GM18507 (cell line): ENCODE measurements at regions not wholly inside any gene's neighbourhood (a gene's known extent, or its start where the extent isn't known, plus 50 kb on each side); places are given as distances from the start of the nearest gene placed in this dataset.
"Not testable (repeated sequence)": the region's sequence is repeated elsewhere in the genome, so short reads cannot be mapped to it uniquely, and the experiment has no call there.

Experiments used
- DNase-seq: peaks from one replicate; pipeline ENCODE4 v3.0.0; 2011; ENCODE audit warnings: low read depth; ENCODE audit not compliant: insufficient read length; ENCODE audit errors: extremely low spot score
- FAIRE-seq: peaks from 2 replicates; lab custom pipeline; 2011; peaks lifted over from hg19 to GRCh38; lab: Jason Lieb, UNC

DNA sequence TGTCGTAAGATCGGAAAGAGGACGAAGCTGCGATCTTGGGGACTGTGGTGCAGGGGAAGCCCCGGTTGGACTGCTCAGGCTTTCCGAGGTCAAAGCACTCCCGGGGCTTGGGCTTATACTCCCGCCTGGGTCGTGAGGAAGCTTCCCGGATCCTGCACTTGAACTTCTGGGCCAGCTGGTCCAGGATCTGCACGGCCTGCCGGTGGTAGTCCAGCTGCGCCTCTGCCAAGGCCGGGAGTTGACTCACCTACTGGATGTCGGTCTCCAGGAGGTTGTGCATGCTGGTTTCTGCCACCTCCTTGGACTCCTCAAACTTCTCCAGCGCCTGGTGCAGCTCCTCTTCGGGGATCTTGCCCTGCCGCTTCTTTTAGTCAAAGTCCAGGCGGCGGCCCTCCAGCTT lies 99.2 kb downstream of the KPNA2 start:
- DNase-seq (no peak), FAIRE-seq (no peak)

DNA sequence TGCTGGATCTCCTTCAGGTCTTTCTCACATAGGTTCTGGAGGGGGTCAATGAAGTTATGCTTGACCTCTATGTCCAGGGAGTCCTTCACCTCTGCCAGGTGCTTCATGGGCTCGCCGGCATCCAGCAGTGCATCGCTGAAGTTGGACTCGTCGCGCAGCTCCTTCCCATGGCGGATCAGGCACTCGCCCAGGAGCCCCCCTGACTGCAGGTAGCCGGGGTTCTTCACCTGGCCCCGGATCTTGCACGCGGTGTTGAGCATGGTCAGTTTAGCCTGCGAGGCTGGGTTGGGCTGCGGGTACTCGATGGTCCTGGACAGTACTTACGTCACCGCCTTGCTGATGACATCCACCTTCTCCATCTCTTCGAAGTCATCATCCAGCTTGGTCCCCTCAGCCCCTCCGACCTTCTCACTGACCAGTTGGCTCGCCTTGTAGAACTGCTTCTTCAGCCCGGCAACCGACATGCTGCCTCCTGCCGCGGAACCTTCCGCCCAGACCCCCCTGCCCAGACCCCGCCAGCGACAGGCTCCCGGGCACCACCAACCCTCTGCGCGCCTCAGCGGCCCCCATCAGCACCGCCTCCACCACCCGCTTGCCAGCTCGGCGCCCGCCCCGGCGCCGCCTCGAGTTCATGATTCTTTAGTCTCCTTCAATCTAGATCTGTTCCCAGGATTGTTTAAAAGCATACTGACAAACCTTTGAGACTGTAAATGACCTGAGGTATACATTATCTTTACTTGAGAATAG lies 99.8 kb downstream of the KPNA2 start:
- FAIRE-seq (no peak), DNase-seq (no peak)

DNA sequence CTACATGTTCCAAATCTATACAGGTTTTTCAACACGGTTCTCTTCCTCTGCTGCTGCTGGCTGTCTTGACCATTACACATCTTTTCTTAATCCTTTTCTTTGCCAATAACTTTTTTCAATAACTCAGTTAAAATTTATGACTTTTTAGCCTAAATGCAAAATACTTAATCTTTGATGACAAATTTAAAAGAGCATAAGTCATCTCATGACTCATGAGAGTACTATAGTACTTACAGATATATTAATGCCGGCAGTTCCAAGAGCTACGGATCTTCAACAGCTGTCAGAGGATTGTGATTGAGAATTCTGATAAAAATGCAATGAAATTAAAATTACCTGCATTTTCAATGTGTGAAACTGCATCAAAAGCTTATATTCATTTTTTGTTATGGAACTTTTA lies 105.5 kb downstream of the KPNA2 start:
- FAIRE-seq: no peak

DNA sequence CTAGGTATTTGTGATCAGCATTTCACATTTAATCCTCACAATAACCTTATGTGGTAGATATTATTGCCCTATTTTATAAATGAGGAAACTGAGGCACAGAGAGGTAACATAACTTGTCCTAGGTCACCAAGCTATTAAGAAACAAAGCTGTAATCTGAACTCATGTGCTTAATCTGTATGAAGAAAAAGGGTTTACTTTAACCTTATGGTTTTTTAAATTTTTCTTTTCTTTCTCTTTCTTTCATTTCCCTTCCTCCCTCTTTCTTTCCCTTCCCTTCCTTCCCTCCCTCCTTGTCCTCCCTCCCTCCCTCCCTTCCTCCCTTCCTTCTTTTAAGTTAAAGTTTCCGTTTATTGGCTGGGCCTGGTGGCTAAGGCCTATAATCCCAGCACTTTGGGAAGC lies 105.2 kb upstream of the AMZ2 start:
- no peak for DNase-seq
- FAIRE-seq: no peak

More for the DNA sequence above, 105.5 kb downstream of the KPNA2 start:
- DNase-seq: no peak

DNA sequence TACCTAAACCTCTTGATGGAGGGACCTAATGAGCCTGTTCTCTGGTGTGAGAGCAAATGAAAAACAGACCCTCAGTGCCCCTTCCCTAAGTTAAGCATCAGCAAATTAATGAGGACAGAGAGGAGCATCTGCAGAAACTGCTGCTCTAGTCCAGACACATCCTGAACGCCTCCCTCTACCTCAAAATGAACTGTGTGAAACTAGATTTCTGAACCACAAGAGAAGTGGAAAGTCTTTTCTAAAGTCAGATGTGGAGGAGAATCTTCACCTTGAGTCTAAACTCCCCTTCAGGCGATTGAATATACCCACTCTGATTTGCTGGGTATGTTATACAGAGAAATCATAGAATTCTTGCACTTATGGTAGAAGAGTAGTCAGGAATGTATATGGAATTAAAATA lies 104.4 kb upstream of the AMZ2 start:
- no peak for FAIRE-seq
- DNase-seq: no peak

DNA sequence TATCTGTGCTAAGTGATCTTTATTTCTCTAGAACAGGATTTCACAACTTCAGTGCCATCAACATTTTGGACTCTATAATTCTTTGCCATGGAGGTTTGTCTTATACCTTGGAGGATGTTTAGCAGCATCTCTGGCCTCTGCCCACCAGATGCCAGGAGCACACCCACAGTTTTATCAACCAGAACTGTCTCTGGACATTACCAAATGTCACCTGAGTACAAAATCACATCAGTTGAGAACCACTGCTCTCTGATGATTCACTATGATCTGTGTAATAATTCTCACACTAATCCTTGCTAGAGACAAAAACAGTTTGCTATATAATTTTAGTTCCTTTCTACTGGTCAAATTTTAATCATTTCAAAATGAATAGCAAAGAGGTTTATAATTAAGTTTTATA lies 102.8 kb upstream of the AMZ2 start:
- DNase-seq (no peak), FAIRE-seq (no peak)

DNA sequence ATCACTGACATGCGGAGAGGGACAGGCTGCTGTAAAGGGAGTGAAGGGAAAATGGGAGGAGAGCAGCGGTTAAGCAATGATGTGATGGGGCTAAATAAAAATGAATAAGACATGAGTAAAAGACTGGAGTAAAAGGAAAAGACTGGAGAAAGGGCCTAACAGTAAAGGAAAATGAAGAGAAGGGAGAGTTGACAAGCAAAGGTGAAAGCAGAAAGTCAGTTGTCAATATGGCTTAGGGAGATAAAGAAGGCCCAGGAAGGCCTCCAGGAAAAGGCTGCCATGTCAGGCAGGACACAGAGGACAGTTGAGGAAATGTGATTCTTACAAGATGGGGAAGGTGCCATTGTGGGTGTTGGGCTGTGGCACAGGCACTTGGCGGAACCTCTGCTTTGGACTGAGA lies 98.9 kb upstream of the AMZ2 start:
- DNase-seq: no peak
- FAIRE-seq: no peak

DNA sequence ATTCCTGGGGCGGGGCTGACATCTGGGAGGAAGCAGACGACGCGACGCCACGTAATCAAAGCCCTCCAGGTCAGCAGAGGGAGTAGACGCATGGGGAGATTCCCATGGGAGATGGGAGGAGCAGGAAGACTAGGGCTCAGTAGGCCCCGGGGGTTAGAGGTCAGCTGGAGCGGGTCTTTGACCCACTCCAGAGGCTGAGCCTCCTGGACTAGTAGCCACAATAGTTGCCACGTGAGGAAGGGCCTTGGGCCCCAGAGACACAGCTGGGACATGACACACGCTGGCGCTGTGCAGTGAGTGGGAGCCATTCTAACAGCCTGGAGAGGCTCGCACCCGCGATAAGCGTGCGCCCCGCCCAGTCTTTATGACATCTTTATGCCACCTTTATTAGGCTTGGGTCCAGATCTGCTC lies 95.7 kb upstream of the AMZ2 start:
- FAIRE-seq (no peak), DNase-seq (no peak)

DNA sequence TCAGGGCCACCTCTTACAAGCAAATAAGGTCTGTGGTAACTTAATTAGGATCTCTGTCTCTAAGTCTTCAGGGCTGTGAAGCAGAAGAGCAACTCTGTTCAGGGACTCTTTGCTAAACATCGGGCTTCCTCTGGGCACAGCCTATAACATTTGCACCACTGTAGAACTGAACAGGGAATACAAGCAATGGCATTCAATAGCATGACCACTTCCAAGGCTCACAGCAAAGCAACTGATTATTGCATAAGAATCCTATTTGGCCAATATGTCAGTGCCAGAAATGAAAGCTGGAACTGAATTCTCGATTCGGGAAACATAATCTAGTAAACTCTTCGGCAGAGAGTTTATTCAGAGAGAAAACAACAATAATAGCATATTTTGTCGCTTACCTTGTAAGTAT lies 92.2 kb upstream of the AMZ2 start:
- DNase-seq (no peak), FAIRE-seq (no peak)

DNA sequence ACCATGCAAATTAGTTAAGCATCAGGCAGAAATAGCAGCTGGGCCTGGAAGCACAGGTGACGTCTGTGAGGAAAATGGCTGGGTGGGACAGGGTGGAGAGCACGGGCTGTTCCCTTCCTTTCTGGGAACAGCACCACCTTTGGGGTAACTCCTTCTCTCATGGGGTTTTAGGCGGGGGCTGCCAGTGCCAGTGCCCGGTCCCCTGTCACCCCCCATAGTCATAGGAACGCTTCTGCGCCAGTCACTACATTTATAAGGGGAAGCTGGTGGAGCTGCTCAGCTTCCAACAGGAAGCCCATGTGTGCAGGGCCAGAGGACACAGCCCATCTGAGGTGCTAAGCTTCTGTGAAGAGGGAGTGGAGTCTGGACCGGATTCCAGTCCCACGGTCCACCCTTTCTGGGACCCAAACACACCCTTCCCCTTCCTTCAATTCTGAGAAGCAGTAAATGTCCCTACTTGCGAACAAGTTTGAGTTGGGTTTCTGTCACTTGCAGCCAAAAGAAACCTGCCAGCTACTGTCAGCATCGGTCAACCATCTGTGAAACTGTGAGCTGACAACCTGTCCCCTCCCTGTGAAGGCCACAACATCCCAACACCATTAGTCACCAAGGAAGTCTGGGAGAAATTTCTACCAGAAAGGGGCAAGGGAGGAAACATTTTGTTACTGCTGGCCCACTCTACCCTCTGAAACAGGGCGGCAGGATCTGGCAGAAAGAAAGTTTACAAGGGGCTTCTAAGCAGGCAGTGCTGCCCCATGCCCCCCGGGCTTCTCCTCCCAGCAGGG lies 86.0 kb upstream of the AMZ2 start:
- no peak for FAIRE-seq

DNA sequence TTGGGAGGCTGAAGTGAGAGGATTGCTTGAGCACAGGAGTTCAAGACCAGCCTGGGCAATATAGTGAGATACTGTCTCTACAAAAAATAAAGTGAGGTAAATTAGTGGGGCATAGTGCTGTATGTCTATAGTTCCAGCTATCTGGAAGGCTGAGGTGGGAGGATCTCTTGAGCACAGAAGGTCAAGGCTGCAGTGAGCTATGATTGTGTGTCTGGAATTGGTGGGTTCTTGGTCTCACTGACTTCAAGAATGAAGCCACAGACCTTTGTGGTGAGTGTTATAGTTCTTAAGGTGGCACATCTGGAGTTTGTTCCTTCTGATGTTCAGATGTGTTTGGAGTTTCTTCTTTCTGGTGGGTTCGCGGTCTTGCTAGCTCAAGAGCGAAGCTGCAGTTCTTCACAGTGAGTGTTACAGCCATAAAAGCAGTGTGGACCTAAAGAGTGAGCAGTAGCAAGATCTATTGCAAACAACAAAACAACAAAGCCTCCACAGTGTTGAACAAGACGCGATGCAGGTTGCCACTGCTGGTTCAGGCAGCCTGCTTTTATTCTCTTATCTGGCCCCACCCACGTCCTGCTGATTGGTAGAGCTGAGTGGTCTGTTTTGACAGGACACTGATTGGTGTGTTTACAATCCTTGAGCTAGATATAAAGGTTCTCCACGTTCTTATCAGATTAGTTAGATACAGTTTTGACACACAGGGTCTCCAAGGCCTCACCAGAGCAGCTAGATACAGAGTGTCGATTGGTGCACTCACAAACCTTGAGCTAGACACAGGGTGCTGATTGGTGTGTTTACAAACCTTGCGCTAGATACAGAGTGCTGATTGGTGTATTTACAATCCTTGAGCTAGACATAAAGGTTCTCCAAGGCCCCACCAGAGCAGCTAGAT lies 79.3 kb upstream of the AMZ2 start:
- DNase-seq, FAIRE-seq: not testable (repeated sequence)

More for the DNA sequence above, 86.0 kb upstream of the AMZ2 start:
- no peak for DNase-seq

DNA sequence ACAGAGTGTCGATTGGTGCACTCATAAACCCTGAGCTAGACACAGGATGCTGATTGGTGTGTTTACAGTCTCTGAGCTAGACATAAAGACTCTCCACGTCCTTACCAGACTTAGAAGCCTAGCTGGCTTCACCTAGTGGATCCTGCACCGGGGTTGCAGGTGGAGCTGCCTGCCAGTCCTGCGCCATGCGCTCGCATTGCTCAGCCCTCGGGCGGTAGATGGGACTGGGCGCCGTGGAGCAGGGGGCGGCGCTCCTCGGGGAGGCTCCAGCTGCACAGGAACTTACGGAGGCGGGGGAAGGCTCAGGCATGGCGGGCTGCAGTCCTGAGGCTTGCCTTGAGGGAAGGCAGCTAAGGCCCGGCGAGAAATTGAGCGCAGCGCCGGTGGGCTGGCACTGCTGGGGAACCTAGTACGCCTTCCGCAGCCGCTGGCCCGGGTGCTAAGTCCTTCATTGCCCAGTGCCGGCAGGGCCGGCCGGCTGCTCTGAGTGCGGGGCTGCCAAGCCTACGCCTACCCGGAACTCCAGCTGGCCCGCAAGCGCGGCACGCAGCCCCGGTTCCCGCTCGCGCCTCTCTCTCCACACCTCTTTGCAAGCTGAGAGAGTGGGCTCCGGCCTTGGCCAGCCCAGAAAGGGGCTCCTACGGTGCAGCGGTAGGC lies 78.5 kb upstream of the AMZ2 start:
- not testable (repeated sequence) for FAIRE-seq, DNase-seq

DNA sequence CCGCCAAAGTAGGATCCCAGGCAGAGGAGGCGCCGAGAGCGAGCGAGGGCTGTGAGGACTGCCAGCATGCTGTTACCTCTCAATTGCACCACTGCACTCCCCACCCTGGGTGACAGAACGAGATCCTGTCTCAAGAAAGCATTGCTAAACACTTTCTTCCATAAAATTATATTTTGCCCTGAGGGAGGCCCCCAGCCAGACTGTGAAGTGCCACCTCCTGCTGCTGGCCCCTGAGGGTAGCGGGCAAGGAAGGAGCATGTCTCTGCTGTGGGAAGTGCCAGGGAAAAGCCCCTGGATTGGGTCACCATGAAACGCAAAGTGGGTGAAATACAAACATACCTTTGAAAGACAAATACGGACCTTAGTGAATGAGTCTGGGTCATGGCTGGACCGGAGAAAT lies 78.0 kb upstream of the AMZ2 start:
- FAIRE-seq (no peak), DNase-seq (no peak)

DNA sequence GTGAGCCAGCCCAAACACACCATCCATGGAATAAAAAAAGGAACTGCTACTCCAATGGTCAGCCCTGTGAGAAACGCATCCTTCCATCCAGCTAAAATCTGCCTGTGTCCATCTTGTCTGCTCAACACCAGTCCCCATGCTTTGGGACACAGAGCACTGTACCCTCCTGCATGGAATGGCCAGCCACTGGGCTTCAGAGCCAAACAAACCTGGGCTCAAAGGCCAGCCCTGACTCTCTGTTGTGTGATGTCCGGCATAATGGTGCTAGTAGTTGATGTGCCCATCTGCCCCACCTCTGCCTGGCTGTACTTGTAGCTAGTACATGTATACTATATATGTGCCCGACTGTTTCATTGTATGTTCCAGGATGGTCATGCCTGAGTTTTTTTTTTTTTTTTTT lies 77.6 kb upstream of the AMZ2 start:
- FAIRE-seq (no peak), DNase-seq (no peak)

DNA sequence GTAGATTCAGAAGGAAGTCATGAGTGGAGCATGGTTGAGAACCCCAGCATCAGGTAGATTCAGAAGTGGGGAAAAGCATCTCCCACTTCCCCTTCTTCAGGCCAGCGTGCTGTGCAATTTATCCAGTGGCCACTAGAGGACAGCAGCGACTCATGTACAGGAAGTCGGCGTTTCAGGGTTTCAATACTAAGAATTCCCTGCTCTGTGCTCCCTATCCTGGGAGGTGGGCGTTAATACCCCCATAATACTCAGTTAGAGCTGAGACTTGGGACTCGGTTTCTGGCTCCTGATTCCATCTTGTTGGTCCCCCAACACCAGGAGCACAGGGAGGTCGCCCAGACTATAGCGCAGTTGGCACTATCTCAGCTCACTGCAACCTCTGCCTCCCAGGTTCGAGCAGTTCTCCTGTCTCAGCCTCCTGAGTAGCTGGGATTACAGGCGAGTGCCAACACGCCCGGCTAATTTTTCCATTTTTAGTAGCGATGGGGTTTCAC lies 75.3 kb upstream of the AMZ2 start:
- DNase-seq (no peak), FAIRE-seq (peak; percentile 94)

DNA sequence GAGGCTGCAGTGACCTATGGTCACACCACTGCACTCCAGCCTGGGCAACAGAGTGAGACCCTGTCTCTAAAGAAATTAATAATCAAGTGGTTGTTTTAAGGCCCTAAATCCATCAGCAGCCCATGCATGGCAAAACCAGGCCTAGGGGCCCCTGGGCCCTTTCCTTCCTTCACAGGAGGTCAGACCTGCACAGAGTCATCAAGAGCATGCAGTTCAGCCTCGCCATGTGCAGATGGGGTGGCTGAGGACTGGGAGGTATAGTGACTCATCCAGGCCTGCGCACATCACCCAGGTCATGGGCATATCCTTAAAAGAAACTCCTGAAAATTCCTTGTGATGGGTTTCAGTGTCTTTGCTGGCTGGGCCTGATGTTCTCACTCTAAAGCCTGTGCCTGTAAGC lies 72.4 kb upstream of the AMZ2 start:
- DNase-seq (no peak), FAIRE-seq (no peak)

DNA sequence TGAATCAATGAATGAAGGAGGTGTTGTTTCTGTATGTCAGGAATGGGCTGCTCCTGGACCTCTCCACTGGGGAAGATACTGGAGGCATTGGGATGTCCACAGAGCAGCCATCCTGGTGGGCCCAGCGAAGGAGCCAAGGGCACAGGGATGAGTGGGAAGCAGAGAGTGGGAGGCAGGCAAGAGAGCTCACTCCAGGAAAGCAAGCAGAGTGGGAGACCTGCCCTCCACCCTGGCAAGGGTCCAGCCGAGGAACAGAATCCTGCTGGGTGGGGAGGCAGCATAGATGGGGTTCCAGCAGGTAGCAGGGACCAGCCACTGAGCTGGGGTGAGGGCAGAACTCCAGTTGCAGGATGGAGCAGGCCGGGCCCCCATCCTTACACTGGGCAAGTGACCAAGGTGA lies 71.9 kb upstream of the AMZ2 start:
- FAIRE-seq: no peak

DNA sequence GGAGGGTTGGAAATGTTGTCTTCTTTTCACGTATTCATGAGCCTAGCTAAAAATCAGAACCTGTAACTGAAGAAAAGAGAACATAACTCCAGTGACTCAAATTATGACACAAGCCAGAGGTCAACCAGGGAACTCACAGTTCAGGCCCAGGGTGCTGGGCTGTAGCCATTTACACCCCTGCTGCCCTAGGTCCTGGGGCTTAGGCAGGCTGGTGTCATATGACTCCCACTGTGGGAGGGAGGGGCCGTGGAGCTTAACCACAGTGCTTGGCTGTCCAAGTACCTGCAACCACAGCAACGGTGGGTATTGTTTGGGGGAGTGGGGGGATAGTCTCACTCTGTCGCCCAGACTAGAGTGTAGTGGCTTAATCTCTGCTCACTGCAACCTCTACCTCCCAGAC lies 71.1 kb upstream of the AMZ2 start:
- DNase-seq: no peak
- FAIRE-seq: no peak

More for the DNA sequence above, 71.9 kb upstream of the AMZ2 start:
- no peak for DNase-seq

DNA sequence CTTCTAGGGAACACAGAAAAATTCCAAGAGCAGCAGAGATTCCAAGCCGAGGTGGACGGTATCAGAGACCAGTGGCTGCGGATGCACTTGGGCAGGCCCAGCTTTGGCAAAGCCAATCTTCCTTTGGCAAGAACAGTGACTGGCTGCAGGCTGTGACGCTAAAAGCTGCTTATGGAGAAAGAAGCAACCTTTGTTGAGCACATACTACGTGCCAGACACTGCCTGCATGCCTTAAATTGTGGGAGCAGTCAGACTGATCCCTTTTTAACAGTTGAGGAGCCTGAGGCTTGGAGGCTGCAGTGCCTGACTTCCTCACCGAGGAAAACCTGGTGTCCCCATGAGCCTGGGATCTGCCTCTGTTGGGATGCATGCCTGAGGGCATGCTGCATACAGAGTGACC lies 69.0 kb upstream of the AMZ2 start:
- DNase-seq (no peak), FAIRE-seq (no peak)
